ENCODE measurements at regions not wholly inside any gene's neighbourhood (a gene's known extent, or its start where the extent isn't known, plus 50 kb on each side); places are given as distances from the start of the nearest gene placed in this dataset.

GRCh38 chr4:115803825-115804224 is 690.4 kb upstream of the NDST4 start:
- DNase-seq (ENCODE audit: extremely low read depth, low read depth), result no peak
- no peak for TF ChIP-seq CTCF (IDR thresholded peaks at IDR 0.05; ENCODE audit: low read depth, low read length)

GRCh38 chr4:115790812-115791211 is 677.4 kb upstream of the NDST4 start:
- DNase-seq (ENCODE audit: extremely low read depth, low read depth), result no peak

GRCh38 chr4:115781528-115782146 is 668.2 kb upstream of the NDST4 start:
- no peak for DNase-seq (ENCODE audit: extremely low read depth, low read depth)

More at GRCh38 chr4:115790812-115791211, 677.4 kb upstream of the NDST4 start:
- no peak for TF ChIP-seq CTCF (IDR thresholded peaks at IDR 0.05; ENCODE audit: low read depth, low read length)

GRCh38 chr4:115780835-115781234 is 667.4 kb upstream of the NDST4 start:
- TF ChIP-seq CTCF (IDR thresholded peaks at IDR 0.05; ENCODE audit: low read depth, low read length), result no peak
- no peak for DNase-seq (ENCODE audit: extremely low read depth, low read depth)

More at GRCh38 chr4:115781528-115782146, 668.2 kb upstream of the NDST4 start:
- no peak for TF ChIP-seq CTCF (IDR thresholded peaks at IDR 0.05; ENCODE audit: low read depth, low read length)

- no peak for TF ChIP-seq CTCF (IDR thresholded peaks at IDR 0.05; ENCODE audit: low read depth, low read length)
- no peak for DNase-seq (ENCODE audit: extremely low read depth, low read depth)
Measured at GRCh38 chr4:115780268-115780667, 666.8 kb upstream of the NDST4 start.

GRCh38 chr4:115770046-115770543 is 656.7 kb upstream of the NDST4 start:
- no peak for DNase-seq (ENCODE audit: extremely low read depth, low read depth)
- TF ChIP-seq CTCF (IDR thresholded peaks at IDR 0.05; ENCODE audit: low read depth, low read length), result no peak

GRCh38 chr4:115769396-115769795 is 656.0 kb upstream of the NDST4 start:
- no peak for TF ChIP-seq CTCF (IDR thresholded peaks at IDR 0.05; ENCODE audit: low read depth, low read length)
- DNase-seq (ENCODE audit: extremely low read depth, low read depth), result no peak
